Uterus (tissue), 3 donors: ENCODE measurements at regions not wholly inside any gene's neighbourhood (a gene's known extent, or its start where the extent isn't known, plus 50 kb on each side); places are given as distances from the start of the nearest gene placed in this dataset.

Experiments
- DNase-seq, 2 donors: peaks; one replicate each; pipeline ENCODE4 v3.0.0-alpha.2; 2019 to 2020
- H3K27ac ChIP-seq, 2 donors: fragments of 200-600 bp; sonication (generic); 1 replicate in 1 of 2; 2 replicates in 1 of 2; pipeline ENCODE4 v1.5.1; 2016 to 2018
- H3K27me3 ChIP-seq, 2 donors: fragments of 200-600 bp; sonication (generic); one replicate each; pipeline ENCODE4 v1.5.1; 2018 to 2019; ENCODE audit warnings: control low read depth in 1 of 2
- H3K36me3 ChIP-seq, 2 donors: fragments of 200-600 bp; sonication (generic); one replicate each; pipeline ENCODE4 v1.5.1; 2019; ENCODE audit warnings: control low read depth in 1 of 2
- H3K4me1 ChIP-seq, 2 donors: fragments of 200-600 bp; sonication (generic); one replicate each; pipeline ENCODE4 v1.5.1; 2018 to 2019; ENCODE audit warnings: control low read depth in 1 of 2
- H3K4me3 ChIP-seq, 2 donors: fragments of 200-600 bp; sonication (generic); 1 replicate in 1 of 2; 2 replicates in 1 of 2; pipeline ENCODE4 v1.5.1; 2018 to 2019; ENCODE audit warnings: mild to moderate bottlenecking in 1 of 2
- H3K9me3 ChIP-seq, 2 donors: fragments of 200-600 bp; sonication (generic); one replicate each; pipeline ENCODE4 v1.5.1; 2019; ENCODE audit warnings: control low read depth in 1 of 2
- CTCF ChIP-seq, 4 experiments: fragments of 200-600 bp in 2 of 4; fragments of 450-650 bp in 2 of 4; sonication (generic) in 2 of 4; IDR thresholded peaks; one replicate each; pipeline ENCODE4 v1.5.1; 2016 to 2019; ENCODE audit warnings: antibody characterized with exemption in 4 of 4, mild to moderate bottlenecking in 2 of 4, moderate library complexity in 1 of 4
- POLR2A ChIP-seq, 2 donors: fragments of 450-650 bp; IDR thresholded peaks; one replicate each; pipeline ENCODE4 v1.6.1; 2016; ENCODE audit warnings: antibody characterized with exemption in 2 of 2, mild to moderate bottlenecking in 1 of 2, moderate library complexity in 1 of 2
- intact Hi-C: fragments of 100-400 bp; cut with DNase I; formaldehyde crosslinking; loops from one replicate; pipeline ENCODE4 v1.15.1; 2023; ENCODE audit warnings: low total_unique reads
- donor health status: DM: yes; HTN: yes; CAD: no.

GRCh38 chr2:136238286-136239078, 120.5 kb upstream of the CXCR4 start:
- Histone ChIP-seq H3K36me3 (no peaks in the 10 kb centered on the region), H3K9me3 (no peaks in the 10 kb centered on the region), H3K4me3 (no peak overlapping the region), H3K27me3 (no peaks in the 10 kb centered on the region), H3K27ac (peak overlapping the region in 1 of 2 donors; percentile 27), H3K4me1 (no peaks in the 10 kb centered on the region)
- no peak for DNase-seq
- TF ChIP-seq CTCF (IDR thresholded peaks at IDR 0.05): no peak
- no peak for TF ChIP-seq POLR2A (IDR thresholded peaks at IDR 0.05)
- intact Hi-C loops: no loop called here

- Histone ChIP-seq H3K4me1 (no peaks in the 10 kb centered on the region), H3K4me3 (no peak overlapping the region), H3K27ac (no peak overlapping the region), H3K36me3 (no peaks in the 10 kb centered on the region), H3K27me3 (no peaks in the 10 kb centered on the region), H3K9me3 (no peaks in the 10 kb centered on the region)
- intact Hi-C loops: no loop called here
- no peak for DNase-seq
- TF ChIP-seq POLR2A (IDR thresholded peaks at IDR 0.05) (no peak), CTCF (IDR thresholded peaks at IDR 0.05) (no peak)
These were observed 118.1 kb upstream of the CXCR4 start for GRCh38 chr2:136236019-136236418.

- Histone ChIP-seq H3K9me3 (no peaks in the 10 kb centered on the region), H3K27me3 (no peaks in the 10 kb centered on the region), H3K27ac (no peak overlapping the region), H3K4me3 (no peak overlapping the region), H3K36me3 (no peaks in the 10 kb centered on the region), H3K4me1 (no peaks in the 10 kb centered on the region)
- intact Hi-C loops: no loop called here
- DNase-seq: no peak
- TF ChIP-seq CTCF (IDR thresholded peaks at IDR 0.05) (no peak), POLR2A (IDR thresholded peaks at IDR 0.05) (no peak)
These were observed 117.6 kb upstream of the CXCR4 start for GRCh38 chr2:136235546-136235945.

- Histone ChIP-seq H3K9me3 (no peaks in the 10 kb centered on the region), H3K4me1 (no peaks in the 10 kb centered on the region), H3K4me3 (no peak overlapping the region), H3K36me3 (no peaks in the 10 kb centered on the region), H3K27me3 (no peaks in the 10 kb centered on the region), H3K27ac (no peak overlapping the region)
- no peak for DNase-seq
- no peak for TF ChIP-seq POLR2A (IDR thresholded peaks at IDR 0.05)
- intact Hi-C loops: no loop called here
These were observed 116.3 kb upstream of the CXCR4 start for GRCh38 chr2:136234261-136234660.

GRCh38 chr2:136233298-136233697, 115.3 kb upstream of the CXCR4 start:
- no peak overlapping the region for H3K27ac ChIP-seq
- H3K9me3 ChIP-seq: no peaks in the 10 kb centered on the region
- H3K4me3 ChIP-seq: no peak overlapping the region
- DNase-seq: no peak
- intact Hi-C loops: no loop called here
- H3K27me3 ChIP-seq: no peaks in the 10 kb centered on the region
- no peaks in the 10 kb centered on the region for H3K4me1 ChIP-seq
- H3K36me3 ChIP-seq: no peaks in the 10 kb centered on the region
- no peak for TF ChIP-seq POLR2A (IDR thresholded peaks at IDR 0.05)
- no peak for TF ChIP-seq CTCF (IDR thresholded peaks at IDR 0.05)
